A549 (cell line): ENCODE measurements at regions not wholly inside any gene's neighbourhood (a gene's known extent, or its start where the extent isn't known, plus 50 kb on each side); places are given as distances from the start of the nearest gene placed in this dataset.

Experiments
- ATAC-seq, 2 experiments: fragments of 200-7000 bp in 1 of 2; fragments of >200 bp in 1 of 2; cut with Nextera tagmentation in 1 of 2; cut with Tn5 transposase in 1 of 2; 3 replicates each; pipeline versions ENCODE4 v1.8.0 to v1.9.1; 2018 to 2020; ENCODE audit warnings: mild to moderate bottlenecking in 1 of 2, moderate library complexity in 1 of 2
- CTCF ChIA-PET: fragments of 300-600 bp; sonication (Branson Sonifier 250); formaldehyde crosslinking; extraction: SDS; loops from one replicate; lab custom pipeline; 2021; ENCODE audit warnings: antibody characterized with exemption, inconsistent platforms; lab: Yijun Ruan, JAX
- POLR2A ChIA-PET: fragments of 350-600 bp; formaldehyde crosslinking; extraction: SDS; loops from one replicate; lab custom pipeline; 2021; ENCODE audit warnings: antibody characterized with exemption, inconsistent platforms; lab: Yijun Ruan, JAX
- DNase-seq, 2 experiments: peaks; one replicate each; pipeline versions ENCODE4 v3.0.0 to v3.0.0-alpha.2; 2011 to 2016; ENCODE audit warnings: low read depth in 1 of 2, low spot score in 1 of 2
- FAIRE-seq: peaks from 2 replicates; lab custom pipeline; 2011; peaks lifted over from hg19 to GRCh38; lab: Jason Lieb, UNC
- H3K27ac ChIP-seq, 2 experiments: fragments of >200 bp; sonication (Bioruptor Twin); formaldehyde crosslinking; 3 replicates each; pipeline ENCODE4 v1.5.1; 2016 to 2017
- H3K4me1 ChIP-seq: fragments of >200 bp; sonication (Bioruptor Twin); formaldehyde crosslinking; 3 replicates; pipeline ENCODE4 v1.6.1; 2016
- H3K4me2 ChIP-seq: fragments of >200 bp; sonication (Bioruptor Twin); formaldehyde crosslinking; 3 replicates; pipeline ENCODE4 v1.6.1; 2016
- H3K4me3 ChIP-seq: fragments of >200 bp; sonication (Bioruptor Twin); formaldehyde crosslinking; 3 replicates; pipeline ENCODE4 v1.5.1; 2016
- H3K9me3 ChIP-seq: fragments of >200 bp; sonication (Bioruptor Twin); formaldehyde crosslinking; 3 replicates; pipeline ENCODE4 v1.6.1; 2016
- ATOH8 ChIP-seq: fragments of 250-450 bp; sonication (Bioruptor Pico); IDR thresholded peaks from 2 replicates; pipeline ENCODE4 v1.5.0; 2020; ENCODE audit warnings: low read depth, mild to moderate bottlenecking, moderate library complexity
- BHLHE40 ChIP-seq: IDR thresholded peaks from 2 replicates; pipeline ENCODE4 v1.6.1; 2012; ENCODE audit warnings: low read depth, low read length, inconsistent platforms
- CBX2 ChIP-seq: fragments of 200-600 bp; sonication (generic); IDR thresholded peaks from 2 replicates; pipeline ENCODE4 v1.6.1; 2016; ENCODE audit warnings: low read depth, mild to moderate bottlenecking, borderline replicate concordance
- CBX8 ChIP-seq: fragments of 200-600 bp; sonication (generic); IDR thresholded peaks from 2 replicates; pipeline ENCODE4 v1.6.1; 2016
- ELK1 ChIP-seq: fragments of 150-350 bp; IDR thresholded peaks from 2 replicates; pipeline ENCODE4 v1.6.1; 2014; ENCODE audit warnings: low read depth, mild to moderate bottlenecking, low read length
- EP300 ChIP-seq, 2 experiments: fragments of >200 bp; sonication (Bioruptor Twin); formaldehyde crosslinking; IDR thresholded peaks; 2 replicates in 1 of 2; 3 replicates in 1 of 2; pipeline ENCODE4 v1.6.1; 2016 to 2017
- FOSB ChIP-seq: fragments of 250-450 bp; sonication (Bioruptor Pico); IDR thresholded peaks from 2 replicates; pipeline ENCODE4 v1.5.0; 2020; ENCODE audit warnings: mild to moderate bottlenecking, moderate library complexity
- FOSL2 ChIP-seq, 2 experiments: fragments of 450-650 bp in 1 of 2; fragments of >200 bp in 1 of 2; sonication (Bioruptor Twin) in 1 of 2; formaldehyde crosslinking; IDR thresholded peaks; 2 replicates each; pipeline versions ENCODE4 v1.5.0 to v1.6.1; 2016 to 2020; ENCODE audit warnings: mild to moderate bottlenecking in 1 of 2, moderate library complexity in 1 of 2
- HDAC2 ChIP-seq: fragments of 200-600 bp; sonication (generic); IDR thresholded peaks from 2 replicates; pipeline ENCODE4 v1.6.1; 2016
- HMGXB4 ChIP-seq: fragments of 250-450 bp; sonication (Bioruptor Pico); IDR thresholded peaks from 2 replicates; pipeline ENCODE4 v1.5.0; 2021; ENCODE audit warnings: mild to moderate bottlenecking, moderate library complexity, borderline replicate concordance
- HOXA7 ChIP-seq: fragments of 250-450 bp; sonication (Bioruptor Pico); IDR thresholded peaks from 2 replicates; pipeline ENCODE4 v1.5.0; 2020; ENCODE audit warnings: mild to moderate bottlenecking, moderate library complexity
- HOXB13 ChIP-seq: fragments of 250-450 bp; sonication (Bioruptor Pico); IDR thresholded peaks from 2 replicates; pipeline ENCODE4 v1.5.0; 2020; ENCODE audit warnings: low read depth, mild to moderate bottlenecking, moderate library complexity
- HOXB5 ChIP-seq: fragments of 250-450 bp; sonication (Bioruptor Pico); IDR thresholded peaks from 2 replicates; pipeline ENCODE4 v1.5.0; 2020; ENCODE audit warnings: mild to moderate bottlenecking, moderate library complexity
- KDM5A ChIP-seq: fragments of 200-600 bp; sonication (generic); IDR thresholded peaks from 2 replicates; pipeline ENCODE4 v1.6.1; 2016; ENCODE audit warnings: antibody characterized with exemption, mild to moderate bottlenecking
- MAFK ChIP-seq: fragments of 450-650 bp; IDR thresholded peaks from 2 replicates; pipeline ENCODE4 v1.6.1; 2014; ENCODE audit not compliant: partially characterized antibody
- MAZ ChIP-seq: fragments of 150-350 bp; IDR thresholded peaks from 2 replicates; pipeline ENCODE4 v1.6.1; 2014; ENCODE audit warnings: antibody characterized with exemption, low read depth, low read length, borderline replicate concordance
- MYC ChIP-seq: IDR thresholded peaks from 2 replicates; pipeline ENCODE4 v1.6.1; 2012; ENCODE audit warnings: mild to moderate bottlenecking, inconsistent platforms, low read length, improper control_type of control experiment, borderline replicate concordance
- NPAS2 ChIP-seq: fragments of 250-450 bp; sonication (Bioruptor Pico); IDR thresholded peaks from 2 replicates; pipeline ENCODE4 v1.8.0; 2022; ENCODE audit warnings: mild to moderate bottlenecking, moderate library complexity, borderline replicate concordance
- NR3C1 ChIP-seq: fragments of >200 bp; sonication (Bioruptor Twin); formaldehyde crosslinking; IDR thresholded peaks from 3 replicates; pipeline ENCODE4 v1.6.1; 2017
- POLR2A ChIP-seq: IDR thresholded peaks from 2 replicates; pipeline ENCODE4 v1.6.1; 2012; ENCODE audit warnings: mild to moderate bottlenecking, low read length
- POLR2AphosphoS2 ChIP-seq: conservative IDR thresholded peaks from 2 replicates; pipeline ENCODE4 v1.6.1; 2012; ENCODE audit warnings: low read length, improper control_type of control experiment, inconsistent platforms
- RAD21 ChIP-seq, 2 experiments: fragments of >200 bp in 1 of 2; sonication (Bioruptor Twin) in 1 of 2; formaldehyde crosslinking in 1 of 2; IDR thresholded peaks in 1 of 2; conservative IDR thresholded peaks in 1 of 2; 2 replicates in 1 of 2; 3 replicates in 1 of 2; pipeline ENCODE4 v1.6.1; 2012 to 2018; ENCODE audit warnings: inconsistent platforms in 1 of 2
- RARB ChIP-seq: fragments of 250-450 bp; sonication (Bioruptor Pico); IDR thresholded peaks from 2 replicates; pipeline ENCODE4 v1.8.0; 2021; ENCODE audit warnings: mild to moderate bottlenecking, moderate library complexity
- RNF2 ChIP-seq: fragments of 200-600 bp; sonication (generic); IDR thresholded peaks from 2 replicates; pipeline ENCODE4 v1.6.1; 2016; ENCODE audit warnings: low read depth, mild to moderate bottlenecking, antibody characterized with exemption, moderate library complexity, borderline replicate concordance
- SMC3 ChIP-seq: fragments of >200 bp; sonication (Bioruptor Twin); formaldehyde crosslinking; IDR thresholded peaks from 3 replicates; pipeline ENCODE4 v1.6.1; 2018; ENCODE audit warnings: inconsistent platforms
- SREBF2 ChIP-seq: fragments of 450-650 bp; IDR thresholded peaks from 2 replicates; pipeline ENCODE4 v1.6.1; 2014; ENCODE audit warnings: mild to moderate bottlenecking, moderate library complexity
- TFCP2L1 ChIP-seq: fragments of 250-450 bp; sonication (Bioruptor Pico); IDR thresholded peaks from 2 replicates; pipeline ENCODE4 v1.5.0; 2021; ENCODE audit warnings: mild to moderate bottlenecking
- USF2 ChIP-seq: fragments of 450-650 bp; IDR thresholded peaks from 2 replicates; pipeline ENCODE4 v1.6.1; 2014; ENCODE audit warnings: antibody characterized with exemption
- ZC3H11A ChIP-seq: fragments of 450-650 bp; IDR thresholded peaks from 2 replicates; pipeline ENCODE4 v1.6.1; 2014; ENCODE audit warnings: antibody characterized with exemption, mild to moderate bottlenecking
- WGBS: methylation state at CpG from one replicate; pipeline ENCODE4 v1.1.6; 2017; ENCODE audit errors: missing lambda C conversion rate; 5-methylcytosine and 5-hydroxymethylcytosine counted together
- TF ChIP-seq, protein P1 (sequence below): fragments of >200 bp; sonication (Bioruptor Twin); formaldehyde crosslinking; IDR thresholded peaks from 2 replicates; pipeline ENCODE4 v1.6.1; 2016
- TF ChIP-seq, protein P2 (sequence below): fragments of >200 bp; sonication (Bioruptor Twin); formaldehyde crosslinking; IDR thresholded peaks from 3 replicates; pipeline ENCODE4 v1.5.1; 2016

DNA sequence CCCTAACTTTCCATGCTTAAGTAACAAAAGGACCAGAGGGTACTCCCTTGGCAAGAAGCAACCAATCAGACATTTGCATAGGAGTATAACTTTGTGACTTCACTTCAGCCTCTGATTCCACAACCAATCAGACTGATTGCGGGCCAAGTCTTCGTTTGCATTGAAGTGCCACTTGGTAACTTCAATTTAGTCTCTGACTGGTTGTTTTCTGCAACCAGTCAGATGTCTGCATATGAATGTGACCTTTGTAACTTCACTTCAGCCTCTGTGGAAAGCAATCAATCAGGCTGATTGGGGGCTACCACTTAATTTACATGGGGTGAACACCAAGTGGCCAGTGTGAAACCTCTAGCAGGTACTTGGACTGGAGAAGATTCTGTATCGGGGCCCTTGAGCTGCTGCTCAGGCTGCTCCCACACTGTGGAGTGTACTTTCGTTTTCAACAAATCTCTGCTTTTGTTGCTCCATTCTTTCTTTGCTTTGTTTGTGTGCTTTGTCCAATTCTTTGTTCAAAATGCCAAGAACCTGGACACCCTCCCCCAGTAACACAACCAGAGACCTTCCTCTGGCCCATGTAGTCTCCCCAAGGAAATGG is 241.5 kb downstream of the ACKR3 start:
- Histone ChIP-seq H3K4me1 (no peaks in the 10 kb centered on the region), H3K27ac (no peak overlapping the region), H3K4me2 (no peak overlapping the region)
- ChIA-PET CTCF (no interaction called here), POLR2A (no interaction called here)
- DNase-seq (no peak), FAIRE-seq (no peak)
- no peak for TF ChIP-seq NR3C1
- no peak for TF ChIP-seq HOXB13
- TF ChIP-seq, protein P1, sequence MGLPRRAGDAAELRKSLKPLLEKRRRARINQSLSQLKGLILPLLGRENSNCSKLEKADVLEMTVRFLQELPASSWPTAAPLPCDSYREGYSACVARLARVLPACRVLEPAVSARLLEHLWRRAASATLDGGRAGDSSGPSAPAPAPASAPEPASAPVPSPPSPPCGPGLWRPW, result no peak
- no peak for TF ChIP-seq HMGXB4 (CRISPR knock-in tag)
- no peak for TF ChIP-seq POLR2AphosphoS2
- no peak for TF ChIP-seq FOSB
- TF ChIP-seq HDAC2, result no peak
- no peak for TF ChIP-seq NPAS2 (CRISPR knock-in tag)
- no peak for TF ChIP-seq ELK1
- TF ChIP-seq FOSL2 (IDR thresholded peaks at IDR 0.05), result no peak
- no peak for TF ChIP-seq FOSL2 (CRISPR knock-in tag; IDR thresholded peaks at IDR 0.05)
- TF ChIP-seq HOXA7 (CRISPR knock-in tag), result no peak
- no peak for TF ChIP-seq EP300 (IDR thresholded peaks at IDR 0.05)
- TF ChIP-seq SMC3, result no peak
- no peak for TF ChIP-seq MAFK
- TF ChIP-seq RAD21 (conservative IDR thresholded peaks at IDR 0.05 in 1 of 2, IDR thresholded peaks at IDR 0.05 in 1 of 2), result no peak
- TF ChIP-seq USF2, result no peak
- no peak for TF ChIP-seq CBX2
- TF ChIP-seq POLR2A, result no peak
- TF ChIP-seq, all 56 proteins: peak for 0
- ATAC-seq, result no peak
- peaks cover 25% of the 10 kb centered on the region for H3K9me3 ChIP-seq
- no peak overlapping the region for H3K4me3 ChIP-seq
- 62% methylated on average over 4 of the region's 4 CpGs for WGBS

DNA sequence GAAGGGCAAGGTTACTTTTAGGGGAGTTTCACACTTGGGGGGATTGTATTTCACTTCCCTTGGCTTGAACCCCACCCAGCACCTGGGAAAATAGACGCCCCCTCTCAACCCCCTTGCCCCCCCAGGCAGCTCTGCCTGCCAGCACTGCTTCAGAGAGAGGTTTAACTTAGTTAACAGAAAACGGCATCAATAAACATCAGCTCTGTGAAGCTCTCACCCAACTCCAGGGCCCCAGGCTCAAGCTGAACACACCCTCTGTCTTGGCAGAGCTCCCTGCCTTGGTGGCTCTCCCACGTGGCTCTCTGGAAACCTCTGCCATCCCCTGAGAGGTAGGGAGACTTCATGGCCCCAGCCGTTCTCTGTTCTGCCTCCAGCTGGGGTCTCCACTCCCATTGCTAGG is 244.1 kb downstream of the ACKR3 start:
- no peak for ATAC-seq
- no peak for TF ChIP-seq SREBF2
- TF ChIP-seq, protein P2, sequence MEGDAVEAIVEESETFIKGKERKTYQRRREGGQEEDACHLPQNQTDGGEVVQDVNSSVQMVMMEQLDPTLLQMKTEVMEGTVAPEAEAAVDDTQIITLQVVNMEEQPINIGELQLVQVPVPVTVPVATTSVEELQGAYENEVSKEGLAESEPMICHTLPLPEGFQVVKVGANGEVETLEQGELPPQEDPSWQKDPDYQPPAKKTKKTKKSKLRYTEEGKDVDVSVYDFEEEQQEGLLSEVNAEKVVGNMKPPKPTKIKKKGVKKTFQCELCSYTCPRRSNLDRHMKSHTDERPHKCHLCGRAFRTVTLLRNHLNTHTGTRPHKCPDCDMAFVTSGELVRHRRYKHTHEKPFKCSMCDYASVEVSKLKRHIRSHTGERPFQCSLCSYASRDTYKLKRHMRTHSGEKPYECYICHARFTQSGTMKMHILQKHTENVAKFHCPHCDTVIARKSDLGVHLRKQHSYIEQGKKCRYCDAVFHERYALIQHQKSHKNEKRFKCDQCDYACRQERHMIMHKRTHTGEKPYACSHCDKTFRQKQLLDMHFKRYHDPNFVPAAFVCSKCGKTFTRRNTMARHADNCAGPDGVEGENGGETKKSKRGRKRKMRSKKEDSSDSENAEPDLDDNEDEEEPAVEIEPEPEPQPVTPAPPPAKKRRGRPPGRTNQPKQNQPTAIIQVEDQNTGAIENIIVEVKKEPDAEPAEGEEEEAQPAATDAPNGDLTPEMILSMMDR, result no peak
- no peak for TF ChIP-seq KDM5A
- TF ChIP-seq FOSL2 (IDR thresholded peaks at IDR 0.05), result no peak
- TF ChIP-seq FOSL2 (CRISPR knock-in tag; IDR thresholded peaks at IDR 0.05), result no peak
- TF ChIP-seq RARB, result no peak
- no peak for TF ChIP-seq TFCP2L1 (CRISPR knock-in tag)
- no peak for TF ChIP-seq MYC
- TF ChIP-seq CBX8, result no peak
- TF ChIP-seq MAZ, result no peak
- no peak for TF ChIP-seq BHLHE40
- no peak for TF ChIP-seq HOXB5 (CRISPR knock-in tag)
- TF ChIP-seq ATOH8 (CRISPR knock-in tag), result no peak
- TF ChIP-seq ZC3H11A, result no peak
- no peak for TF ChIP-seq FOSB
- no peak for TF ChIP-seq ELK1
- TF ChIP-seq RNF2, result no peak
- Histone ChIP-seq H3K4me3 (no peak overlapping the region), H3K4me2 (no peak overlapping the region), H3K27ac (no peak overlapping the region), H3K4me1 (no peaks in the 10 kb centered on the region), H3K9me3 (peaks cover 6% of the 10 kb centered on the region; the same call in 2 of the 3 replicates)
- no peak for FAIRE-seq
- ChIA-PET POLR2A (no interaction called here), CTCF (no interaction called here)
- 44% methylated on average over 4 of the region's 4 CpGs for WGBS
- DNase-seq, result no peak
